Stimulated activated naive CD8-positive, alpha-beta T cell treated with anti-CD3 and anti-CD28 coated beads, Interleukin-15, Interleukin-2, amounts not matched to agents 100 U/mL and 50 U/mL, for 24 hours (primary cell): ENCODE measurements at regions not wholly inside any gene's neighbourhood (a gene's known extent, or its start where the extent isn't known, plus 50 kb on each side); places are given as distances from the start of the nearest gene placed in this dataset.
A peak's percentile ranks its signal among the peaks of the same experiment; 100 is the strongest.

Source experiments
- ATAC-seq: fragments of 150-1000 bp; cut with Tn5 transposase; one replicate; pipeline ENCODE4 v1.10.0; 2021
- DNase-seq: peaks from one replicate; pipeline ENCODE4 v3.0.0; 2021

GRCh38 chr10:47077941-47078340, 166.7 kb downstream of the PTPN20 start:
- DNase-seq, result no peak
- ATAC-seq, result no peak

GRCh38 chr10:47078393-47079203, 167.4 kb downstream of the PTPN20 start:
- ATAC-seq, result no peak
- DNase-seq, result no peak

DNA sequence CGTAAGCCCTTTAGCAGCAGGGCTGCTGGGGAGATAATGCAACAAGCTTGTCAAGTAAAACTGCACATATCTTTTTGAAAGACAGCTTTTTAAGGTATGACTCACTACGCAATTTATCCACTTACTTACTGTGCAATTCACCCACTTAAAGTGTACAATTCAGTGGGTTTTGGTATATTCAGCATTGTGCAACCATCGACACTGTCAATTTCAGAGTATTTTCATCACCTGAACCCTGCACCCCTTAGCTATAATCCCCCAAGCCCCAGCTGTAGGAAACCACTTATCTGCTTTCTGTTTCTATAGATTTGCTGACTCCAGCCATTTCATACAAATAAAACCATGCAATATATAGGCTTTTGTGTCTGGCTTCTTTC, 168.0 kb downstream of the PTPN20 start:
- DNase-seq (no peak), ATAC-seq (peak; percentile 25)

DNA sequence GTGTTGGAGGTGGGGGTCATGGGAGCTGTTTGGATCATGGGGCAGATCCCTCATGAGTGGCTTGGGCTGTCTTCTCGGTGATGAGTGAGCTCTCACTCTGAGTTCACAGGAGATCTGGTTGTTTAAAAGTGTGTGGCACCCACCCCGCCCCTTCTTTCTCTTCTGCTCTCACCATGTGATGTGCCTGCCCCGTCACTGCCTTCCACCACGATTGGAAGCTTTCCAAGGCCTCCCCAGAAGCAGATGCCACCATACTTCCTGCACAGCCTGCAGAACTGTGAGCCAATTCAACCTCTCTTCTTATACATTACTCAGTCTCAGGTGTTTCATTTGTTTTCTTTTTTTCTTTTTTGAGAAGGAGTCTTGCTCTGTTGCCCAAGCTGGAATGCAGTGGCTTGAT, 170.0 kb downstream of the PTPN20 start:
- ATAC-seq, result no peak
- DNase-seq, result no peak

DNA sequence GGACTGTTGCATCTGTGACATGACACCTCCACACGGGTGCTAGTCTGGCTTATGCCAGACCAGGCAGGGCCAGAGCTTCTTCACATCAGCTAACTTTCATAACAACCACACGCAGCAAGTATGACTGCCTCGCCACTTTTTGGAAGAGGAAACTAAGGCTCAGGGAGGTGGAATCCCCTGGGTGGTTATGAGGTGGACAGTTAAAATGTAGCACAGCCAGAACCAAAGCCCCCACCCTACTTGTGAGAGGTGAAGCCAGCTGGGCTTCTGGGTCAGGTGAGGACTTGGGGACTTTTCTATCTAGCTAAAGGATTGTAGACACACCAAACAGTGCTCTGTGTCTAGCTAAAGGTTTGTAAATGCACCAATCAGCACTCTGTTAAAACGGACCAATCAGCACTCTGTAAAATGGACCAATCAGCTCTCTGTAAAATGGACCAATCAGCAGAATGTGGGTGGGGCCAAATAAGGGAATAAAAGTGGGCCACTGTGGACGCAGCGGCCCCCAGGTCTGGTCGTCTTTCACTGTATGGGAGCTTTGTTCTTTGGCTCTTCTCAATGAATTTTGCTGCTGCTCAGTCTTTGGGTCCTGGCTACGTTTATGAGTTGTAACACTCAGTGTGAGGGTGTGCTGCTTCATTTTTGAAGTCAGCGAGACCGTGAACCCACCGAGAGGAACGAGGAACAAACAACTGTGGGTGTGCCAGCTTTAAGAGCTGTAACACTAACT, 171.0 kb downstream of the PTPN20 start:
- DNase-seq (no peak), ATAC-seq (no peak)

GRCh38 chr10:47087667-47088066, 176.4 kb downstream of the PTPN20 start:
- no peak for ATAC-seq

GRCh38 chr10:47088656-47089354, 177.6 kb downstream of the PTPN20 start:
- no peak for ATAC-seq
- DNase-seq, result no peak

More at GRCh38 chr10:47087667-47088066, 176.4 kb downstream of the PTPN20 start:
- DNase-seq, result no peak

DNA sequence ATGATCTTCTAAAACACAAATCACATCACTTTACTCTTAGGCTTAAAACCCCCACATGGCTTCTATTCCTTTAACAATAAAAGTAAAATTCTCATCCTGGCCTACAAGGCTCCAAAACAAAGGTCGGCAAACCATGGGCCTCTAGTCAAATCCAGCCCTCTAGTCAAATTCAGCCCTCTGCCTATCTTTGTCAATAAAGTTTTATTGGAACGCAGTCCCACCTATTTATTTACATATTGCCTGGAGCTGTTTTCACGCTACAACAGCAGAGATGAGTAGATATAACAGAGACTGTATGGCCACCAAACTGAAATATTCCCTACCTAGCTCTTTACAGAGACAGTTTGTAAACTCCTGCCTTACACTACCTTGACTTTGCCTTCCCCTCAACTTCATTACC, 178.8 kb downstream of the PTPN20 start:
- ATAC-seq (no peak), DNase-seq (no peak)

DNA sequence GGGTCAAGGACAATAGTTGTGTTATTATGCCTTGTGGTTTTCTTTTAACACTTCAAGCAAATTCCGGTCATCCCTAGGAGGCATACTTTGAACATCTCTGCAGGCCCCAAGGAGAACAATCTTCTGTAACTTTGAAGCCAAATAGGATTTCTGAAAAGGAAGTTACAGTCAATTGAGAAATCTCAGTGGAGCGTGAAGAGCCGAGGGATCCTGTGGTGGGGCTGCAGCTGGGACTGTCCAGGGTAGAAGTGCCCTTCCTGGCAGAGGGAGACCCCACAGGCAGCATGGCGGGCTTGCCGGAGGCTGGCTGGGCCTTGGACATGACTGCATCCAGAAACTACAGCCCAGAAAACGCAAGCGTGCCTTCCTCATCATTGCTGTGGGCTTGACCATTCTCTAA, 179.7 kb downstream of the PTPN20 start:
- DNase-seq, result no peak

GRCh38 chr10:47091421-47091820, 180.2 kb downstream of the PTPN20 start:
- no peak for DNase-seq
- no peak for ATAC-seq

More for the DNA sequence above, 179.7 kb downstream of the PTPN20 start:
- ATAC-seq, result no peak

DNA sequence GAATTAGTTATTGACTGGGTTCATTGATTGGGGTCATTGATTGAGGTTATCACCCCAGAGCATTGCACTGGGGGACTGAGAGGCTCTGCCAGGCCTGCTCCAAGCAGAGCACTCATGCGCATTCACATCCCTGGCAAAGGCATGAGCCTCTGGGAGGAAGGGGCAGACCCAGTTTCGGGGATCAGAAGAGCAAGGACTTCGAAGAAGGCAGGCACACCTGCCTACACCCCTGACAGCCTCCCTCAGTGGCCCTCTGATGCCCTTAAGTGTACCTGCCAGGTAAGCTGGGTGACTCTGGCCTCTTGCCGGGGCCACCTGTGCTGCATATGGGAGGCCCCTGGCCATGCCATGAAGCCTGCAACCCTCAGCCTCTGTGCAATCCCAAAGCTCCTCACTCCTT, 181.1 kb downstream of the PTPN20 start:
- DNase-seq (no peak), ATAC-seq (no peak)

GRCh38 chr10:47092831-47093230, 181.6 kb downstream of the PTPN20 start:
- no peak for DNase-seq
- ATAC-seq, result no peak

GRCh38 chr10:47094126-47094525, 182.9 kb downstream of the PTPN20 start:
- DNase-seq, result no peak
- ATAC-seq, result no peak

DNA sequence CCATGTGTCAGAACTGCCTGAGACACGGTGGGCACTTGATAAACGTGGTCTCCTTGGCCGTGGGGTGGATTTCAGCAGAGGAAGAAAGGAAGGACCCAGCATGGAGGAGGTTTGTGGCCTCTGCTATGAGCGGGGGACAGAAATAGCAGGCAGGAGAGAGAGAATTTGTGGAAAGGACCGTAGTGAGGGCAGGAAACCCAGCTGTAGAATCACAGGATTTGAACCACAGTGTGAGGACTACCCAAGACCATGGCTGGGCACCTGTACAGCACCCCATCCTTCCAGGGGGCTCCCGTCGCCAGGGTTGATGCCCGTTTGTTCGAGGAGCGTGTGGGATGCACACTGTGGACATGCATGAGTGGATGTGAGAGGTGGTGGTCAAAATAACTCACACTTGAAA, 183.4 kb downstream of the PTPN20 start:
- ATAC-seq (no peak), DNase-seq (no peak)

DNA sequence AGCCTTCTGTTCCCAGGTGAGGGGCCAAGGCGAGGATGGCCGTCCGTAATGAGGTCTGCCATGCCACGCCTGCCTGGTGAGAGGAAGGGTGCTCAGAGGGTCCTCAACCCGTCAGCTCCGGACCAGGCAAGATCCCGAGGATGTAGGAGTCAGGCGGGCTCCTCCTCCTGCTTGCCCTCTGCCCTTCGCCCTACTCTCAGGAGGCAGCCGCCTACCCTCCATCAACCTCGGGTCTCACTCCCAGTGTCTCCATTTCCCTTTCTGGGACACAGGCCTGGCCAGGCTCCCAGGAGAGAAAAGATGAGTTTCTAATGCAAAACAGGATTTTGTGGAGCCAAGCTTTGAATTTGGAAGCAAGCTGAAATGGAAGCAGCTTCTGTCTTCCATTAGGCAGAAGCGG, 184.0 kb downstream of the PTPN20 start:
- DNase-seq (no peak), ATAC-seq (no peak)

DNA sequence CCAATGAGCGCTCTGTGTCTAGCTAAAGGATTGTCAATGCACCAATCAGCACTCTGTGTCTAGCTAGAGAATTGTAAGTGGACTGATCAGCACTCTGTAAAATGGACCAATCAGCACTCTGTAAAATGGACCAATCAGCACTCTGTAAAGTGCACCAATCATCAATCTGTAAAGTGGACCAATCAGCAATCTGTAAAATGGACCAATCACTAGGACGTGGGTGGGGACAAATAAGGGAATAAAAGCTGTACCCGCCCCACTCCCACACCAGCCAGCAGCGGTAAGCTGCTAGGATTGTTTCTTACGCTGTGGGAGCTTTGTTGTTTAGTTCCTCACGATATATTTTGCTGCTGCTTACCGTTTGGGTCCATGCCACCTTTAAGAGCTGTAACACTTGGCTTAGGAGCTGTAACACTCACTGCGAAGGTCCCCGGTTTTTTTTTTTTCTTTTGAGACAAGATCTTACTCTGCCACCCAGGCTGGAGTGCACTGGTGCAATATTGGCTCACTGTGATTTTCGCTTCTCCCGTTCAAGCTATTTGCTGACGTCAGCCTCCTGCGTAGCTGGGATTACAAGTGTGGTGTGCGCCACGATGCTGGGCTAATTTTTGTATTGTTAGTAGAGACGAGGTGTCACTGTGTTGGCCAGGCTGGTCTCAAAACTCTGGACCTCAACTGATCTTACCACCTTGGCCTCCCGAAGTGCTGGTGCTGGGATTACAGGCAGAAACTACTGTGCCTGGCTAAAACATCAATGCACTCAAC, 184.8 kb downstream of the PTPN20 start:
- DNase-seq (no peak), ATAC-seq (no peak)

DNA sequence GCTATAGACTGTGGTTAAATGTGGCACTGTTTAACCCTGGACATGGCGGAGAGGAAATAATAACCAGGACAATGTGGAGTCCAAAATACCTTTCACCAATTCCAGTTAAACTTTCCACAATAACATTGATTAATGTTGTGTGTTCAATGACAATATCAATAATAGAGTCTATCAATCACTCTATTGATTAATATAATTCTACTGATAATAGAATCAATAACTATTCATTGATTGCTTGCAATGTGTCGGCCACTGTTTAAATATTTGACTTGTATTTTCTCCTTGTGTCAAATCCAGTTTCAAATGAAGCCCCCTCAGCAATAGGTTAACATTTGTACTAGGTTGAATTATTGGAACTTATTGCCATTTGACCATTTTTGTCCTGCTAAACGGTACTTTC, 187.0 kb downstream of the PTPN20 start:
- DNase-seq, result no peak
- no peak for ATAC-seq

DNA sequence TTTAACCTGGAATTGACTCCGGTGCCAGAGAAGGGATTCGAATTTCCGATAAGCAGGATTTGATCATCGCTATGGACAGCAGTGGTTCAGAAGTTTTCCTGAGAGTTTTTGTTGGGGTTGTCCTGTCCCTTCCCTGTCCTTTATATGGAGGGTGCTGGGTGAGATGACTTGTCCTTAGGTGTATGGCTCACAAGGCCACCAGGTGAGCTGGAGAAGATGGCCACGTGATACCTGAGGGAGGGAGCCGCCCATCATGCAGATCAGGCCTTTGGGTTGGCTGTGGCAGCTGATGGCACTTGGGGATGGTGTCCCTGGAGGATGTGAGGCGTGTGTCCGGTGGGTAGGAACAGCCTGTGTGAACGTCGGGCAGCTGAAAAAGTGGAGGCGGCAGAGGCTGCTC, 187.7 kb downstream of the PTPN20 start:
- no peak for DNase-seq
- ATAC-seq, result no peak

- DNase-seq, result no peak
These were observed 188.2 kb downstream of the PTPN20 start for GRCh38 chr10:47099474-47099873.

DNA sequence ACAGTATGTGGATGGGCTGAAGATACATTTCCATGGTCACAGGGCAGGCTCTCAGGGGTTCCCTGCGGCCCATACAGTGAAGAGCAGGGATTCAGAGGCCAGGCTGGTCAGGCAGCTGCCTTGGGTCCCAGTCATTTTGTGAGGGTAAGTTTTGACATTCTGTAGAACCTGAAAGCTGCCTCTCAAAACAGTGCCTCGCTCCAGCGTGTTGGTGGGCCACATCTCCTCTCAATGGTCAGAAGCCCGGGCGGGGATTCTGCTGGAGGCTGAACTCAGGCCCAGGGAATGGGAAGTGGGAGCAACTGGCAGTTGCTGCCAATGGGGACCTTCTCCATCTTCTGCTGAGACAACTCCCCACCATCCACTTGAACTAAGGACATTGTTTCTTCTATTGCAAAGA, 190.0 kb downstream of the PTPN20 start:
- DNase-seq, result no peak
- no peak for ATAC-seq

More at GRCh38 chr10:47099474-47099873, 188.2 kb downstream of the PTPN20 start:
- ATAC-seq, result no peak

GRCh38 chr10:47101807-47102206, 190.6 kb downstream of the PTPN20 start:
- ATAC-seq (no peak), DNase-seq (no peak)

DNA sequence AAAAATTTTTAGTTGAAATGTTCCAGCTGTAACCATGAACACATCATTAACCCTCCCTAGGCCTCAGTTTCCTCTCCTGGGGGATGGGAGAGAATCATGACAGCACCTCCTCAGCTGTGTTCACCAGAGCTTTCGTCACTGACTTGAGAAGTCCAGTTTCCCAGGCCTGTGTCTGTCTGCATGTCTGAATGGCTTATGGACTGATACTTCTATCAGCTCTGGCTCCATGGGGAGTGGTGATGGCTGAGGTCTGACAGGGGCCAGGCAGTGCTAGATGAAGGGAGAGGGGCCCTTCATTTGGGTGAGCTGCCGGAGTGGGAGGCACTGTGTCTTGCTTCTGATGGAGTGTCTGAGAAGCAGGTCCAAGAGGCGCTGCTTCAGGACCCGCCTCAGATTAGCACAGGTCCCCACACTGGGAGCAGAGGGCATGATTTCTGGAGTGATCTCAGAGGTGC, 192.9 kb downstream of the PTPN20 start:
- no peak for ATAC-seq
- DNase-seq, result no peak
